ENCODE measurements at regions not wholly inside any gene's neighbourhood (a gene's known extent, or its start where the extent isn't known, plus 50 kb on each side); places are given as distances from the start of the nearest gene placed in this dataset.

DNA sequence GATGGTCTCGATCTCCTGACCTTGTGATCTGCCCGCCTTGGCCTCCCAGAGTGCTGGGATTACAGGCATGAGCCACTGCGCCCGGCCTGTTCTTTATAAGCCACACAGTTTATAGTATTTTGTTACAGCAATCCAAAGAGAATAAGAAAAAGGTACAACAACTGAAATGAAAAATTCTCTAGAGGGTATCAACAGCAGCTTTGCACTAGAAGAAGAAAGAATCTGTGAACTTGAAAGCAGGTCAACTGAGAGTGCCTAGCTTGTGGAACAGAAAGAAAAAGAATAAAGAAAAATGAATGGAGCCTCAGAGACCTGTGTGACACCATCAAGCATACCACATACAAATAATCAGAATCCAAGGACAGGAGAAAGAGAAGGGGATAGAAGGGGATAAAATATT is 66.8 kb upstream of the CTLA4 start:
- TF ChIP-seq, protein P1, sequence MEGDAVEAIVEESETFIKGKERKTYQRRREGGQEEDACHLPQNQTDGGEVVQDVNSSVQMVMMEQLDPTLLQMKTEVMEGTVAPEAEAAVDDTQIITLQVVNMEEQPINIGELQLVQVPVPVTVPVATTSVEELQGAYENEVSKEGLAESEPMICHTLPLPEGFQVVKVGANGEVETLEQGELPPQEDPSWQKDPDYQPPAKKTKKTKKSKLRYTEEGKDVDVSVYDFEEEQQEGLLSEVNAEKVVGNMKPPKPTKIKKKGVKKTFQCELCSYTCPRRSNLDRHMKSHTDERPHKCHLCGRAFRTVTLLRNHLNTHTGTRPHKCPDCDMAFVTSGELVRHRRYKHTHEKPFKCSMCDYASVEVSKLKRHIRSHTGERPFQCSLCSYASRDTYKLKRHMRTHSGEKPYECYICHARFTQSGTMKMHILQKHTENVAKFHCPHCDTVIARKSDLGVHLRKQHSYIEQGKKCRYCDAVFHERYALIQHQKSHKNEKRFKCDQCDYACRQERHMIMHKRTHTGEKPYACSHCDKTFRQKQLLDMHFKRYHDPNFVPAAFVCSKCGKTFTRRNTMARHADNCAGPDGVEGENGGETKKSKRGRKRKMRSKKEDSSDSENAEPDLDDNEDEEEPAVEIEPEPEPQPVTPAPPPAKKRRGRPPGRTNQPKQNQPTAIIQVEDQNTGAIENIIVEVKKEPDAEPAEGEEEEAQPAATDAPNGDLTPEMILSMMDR (IDR thresholded peaks at IDR 0.05; ENCODE audit: poor library complexity): no peak
- TF ChIP-seq EZH2 (IDR thresholded peaks at IDR 0.05; ENCODE audit: borderline replicate concordance): no peak
